NCI-H146 treated with DMSO at 0.1 percent for 48 hours (cell line): ENCODE measurements at regions not wholly inside any gene's neighbourhood (a gene's known extent, or its start where the extent isn't known, plus 50 kb on each side); places are given as distances from the start of the nearest gene placed in this dataset.
"Not testable (repeated sequence)": the region's sequence is repeated elsewhere in the genome, so short reads cannot be mapped to it uniquely, and the experiment has no call there.

Experiments used
- DNase-seq: peaks from one replicate; lab custom pipeline; 2025; ENCODE audit not compliant: unreplicated experiment; lab: John Stamatoyannopoulos, UW

DNA sequence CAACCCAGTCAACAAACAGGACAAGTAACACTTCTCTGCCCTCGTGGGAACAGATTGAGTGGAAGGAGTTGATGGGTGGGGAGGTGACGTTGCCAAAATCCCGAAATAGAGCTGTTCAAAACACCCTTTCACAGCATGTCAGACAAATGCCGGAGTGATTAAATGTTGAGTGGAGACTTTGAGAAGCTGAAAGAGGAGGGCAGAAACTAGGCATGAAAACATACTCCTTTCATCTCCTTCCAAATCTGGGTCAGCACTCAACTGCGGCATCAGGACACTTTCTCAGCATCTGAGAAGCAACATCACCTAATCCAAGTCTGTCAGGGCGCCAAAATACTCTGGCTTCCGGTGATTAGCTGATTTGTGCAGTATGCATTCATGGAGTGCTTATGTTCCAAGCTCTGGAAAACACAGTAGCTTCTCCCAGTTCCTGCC lies 51.5 kb upstream of the MRI1 start:
- DNase-seq = no peak

DNA sequence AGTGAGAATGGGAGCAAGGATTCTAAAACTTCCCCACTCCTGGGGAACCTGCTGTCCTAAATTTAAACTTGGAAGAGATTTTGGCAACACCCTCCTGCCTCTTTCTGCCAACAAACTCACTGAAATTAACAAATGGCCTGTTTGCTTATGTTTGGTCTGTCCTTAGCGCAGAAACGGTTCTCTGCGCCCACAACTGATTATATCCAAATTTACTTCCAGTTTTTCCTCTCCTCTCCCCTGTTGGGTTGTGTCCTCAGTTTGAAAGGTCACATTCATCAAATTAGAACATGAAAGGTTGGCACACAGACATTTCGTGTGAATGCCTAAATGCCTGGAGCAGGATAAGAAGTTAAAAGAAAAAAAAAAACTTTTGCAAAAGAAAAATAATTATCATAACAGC lies 56.4 kb upstream of the MRI1 start:
- DNase-seq = no peak

DNA sequence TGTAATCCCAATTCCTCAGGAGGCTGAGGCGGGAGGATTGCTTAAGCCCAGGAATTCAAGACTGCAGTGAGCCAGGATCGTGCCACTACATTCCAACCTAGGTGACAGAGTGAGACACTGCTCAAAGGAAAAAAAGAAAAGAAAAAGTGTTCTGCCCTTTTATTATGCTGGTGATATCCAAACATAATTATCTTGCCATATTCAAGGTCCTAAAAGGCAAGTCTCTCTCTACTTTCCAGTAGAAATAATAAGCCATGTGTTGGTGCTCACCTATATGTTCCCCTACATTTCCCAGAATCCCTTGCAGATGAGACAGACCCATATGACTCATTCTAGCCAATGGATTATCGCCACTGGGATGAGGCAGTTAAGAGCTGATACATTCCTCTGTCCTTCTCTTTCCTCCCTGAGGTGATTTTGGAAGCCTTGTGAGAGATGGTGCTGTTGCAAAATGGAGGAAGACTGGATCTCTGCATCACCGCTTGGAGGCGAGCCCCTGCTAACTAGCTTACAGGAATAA lies 58.3 kb upstream of the MRI1 start:
- DNase-seq = no peak

DNA sequence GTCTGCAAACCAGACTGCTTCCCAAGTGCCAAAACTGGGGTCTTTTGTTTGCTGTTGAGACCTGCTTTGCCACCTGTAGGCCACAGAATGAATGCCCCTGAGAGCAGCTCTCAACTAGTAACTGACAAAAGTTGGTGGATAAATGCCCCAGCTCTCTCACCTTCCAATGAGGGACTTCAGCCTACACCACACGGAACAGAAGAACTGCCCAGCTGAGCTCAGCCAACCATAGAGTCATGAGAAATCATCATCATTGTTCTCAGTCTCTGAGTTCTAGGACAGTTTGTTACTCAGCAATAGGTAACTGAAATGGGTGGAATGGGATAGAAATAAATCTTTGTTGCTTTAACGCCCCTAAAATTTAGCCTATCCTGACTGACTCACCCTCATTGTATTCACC lies 59.1 kb upstream of the MRI1 start:
- no peak for DNase-seq

DNA sequence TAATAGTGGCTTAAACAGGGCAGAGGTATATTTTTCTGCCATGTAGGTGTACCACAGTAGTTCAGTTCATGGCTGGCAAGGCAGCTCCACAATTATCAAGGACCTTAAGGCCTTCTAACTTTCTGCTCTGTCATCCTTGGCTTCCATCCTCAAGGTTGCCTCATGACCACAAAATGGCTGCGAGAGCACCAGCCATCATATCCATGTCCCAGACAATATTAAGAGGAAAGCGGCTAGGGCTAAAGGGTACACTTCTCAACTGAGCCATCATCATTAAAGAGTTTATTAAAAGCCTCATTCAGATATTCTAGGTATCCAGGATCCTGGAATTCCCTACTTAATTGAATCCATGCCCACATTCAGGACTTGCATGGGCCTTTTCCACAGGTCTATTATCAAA lies 62.7 kb upstream of the MRI1 start:
- no peak for DNase-seq

DNA sequence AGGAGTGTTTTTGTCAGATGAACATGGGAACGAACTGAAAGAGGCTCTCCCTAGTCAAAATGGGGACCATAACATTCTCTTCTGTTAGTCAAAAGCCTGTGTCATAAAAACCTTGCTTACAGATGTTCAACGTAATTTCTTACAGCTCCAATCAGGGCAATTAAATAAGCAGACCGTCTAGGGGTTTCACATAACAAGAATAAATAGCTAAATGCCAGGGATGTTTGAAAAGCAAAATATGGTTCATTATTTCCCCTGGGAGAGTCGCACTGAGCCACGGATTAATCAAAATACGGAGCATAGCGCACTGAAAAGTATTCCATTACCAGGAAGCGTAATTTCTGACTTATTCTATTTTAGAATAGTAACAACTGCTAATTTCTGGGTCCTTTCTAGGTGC lies 63.7 kb upstream of the MRI1 start:
- no peak for DNase-seq

DNA sequence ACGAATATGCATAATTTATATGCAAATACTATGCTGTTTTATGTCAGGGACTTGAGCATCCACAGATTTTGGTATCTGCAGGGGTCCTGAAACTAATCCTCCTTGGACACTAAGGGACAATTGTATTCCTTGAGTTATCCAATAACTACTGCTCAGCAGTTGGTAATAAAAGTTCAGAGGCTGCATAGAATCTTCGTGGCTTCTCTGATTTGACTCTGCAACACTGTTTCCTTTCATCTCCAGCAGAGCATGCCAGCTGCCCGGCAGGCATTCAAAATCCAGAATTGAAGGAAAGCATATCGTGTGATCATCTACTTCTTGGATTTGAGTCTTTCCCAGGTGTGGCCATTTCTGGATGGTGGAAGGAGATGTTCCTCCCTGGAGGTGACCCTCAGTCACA lies 64.5 kb upstream of the MRI1 start:
- DNase-seq = no peak

DNA sequence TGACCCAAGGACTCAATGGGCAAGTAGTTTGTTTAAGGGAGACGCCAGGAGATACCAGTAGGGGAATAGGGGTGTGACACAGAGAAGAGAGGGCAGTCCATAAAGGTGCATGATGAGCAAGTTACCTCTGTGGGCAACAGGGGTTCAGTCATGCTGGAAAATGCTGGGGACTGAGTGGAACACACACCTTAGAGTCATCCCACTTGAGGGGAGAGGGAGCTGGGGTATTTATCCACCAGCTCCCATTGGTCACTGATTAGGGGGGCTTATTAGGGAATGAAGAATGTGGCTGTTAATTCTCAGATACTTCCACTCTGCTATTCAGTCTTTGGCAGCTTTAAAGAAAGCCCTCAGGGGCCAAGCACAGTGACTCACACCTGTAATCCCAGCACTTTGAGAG lies 67.5 kb upstream of the MRI1 start:
- no peak for DNase-seq

DNA sequence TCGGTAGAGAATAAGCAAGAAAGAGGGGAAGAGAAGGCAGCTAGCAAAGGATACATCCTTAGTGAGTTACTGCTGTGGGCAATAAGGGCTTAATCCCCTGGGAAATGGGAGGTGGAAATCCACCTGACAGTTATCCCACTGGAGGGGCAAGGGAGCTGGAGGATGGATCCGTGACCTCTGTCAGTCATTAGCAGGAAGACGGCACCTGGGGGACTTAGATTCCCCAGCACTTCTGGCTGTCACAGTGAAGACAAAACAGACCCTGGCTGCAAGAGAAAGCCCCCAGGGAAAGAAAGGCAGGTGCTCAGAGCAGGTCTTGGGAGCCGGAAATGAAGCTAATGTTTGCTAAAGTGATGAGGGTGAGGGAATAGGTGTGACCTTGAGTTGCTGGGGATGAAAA lies 70.4 kb upstream of the MRI1 start:
- peak; percentile 84 for DNase-seq

DNA sequence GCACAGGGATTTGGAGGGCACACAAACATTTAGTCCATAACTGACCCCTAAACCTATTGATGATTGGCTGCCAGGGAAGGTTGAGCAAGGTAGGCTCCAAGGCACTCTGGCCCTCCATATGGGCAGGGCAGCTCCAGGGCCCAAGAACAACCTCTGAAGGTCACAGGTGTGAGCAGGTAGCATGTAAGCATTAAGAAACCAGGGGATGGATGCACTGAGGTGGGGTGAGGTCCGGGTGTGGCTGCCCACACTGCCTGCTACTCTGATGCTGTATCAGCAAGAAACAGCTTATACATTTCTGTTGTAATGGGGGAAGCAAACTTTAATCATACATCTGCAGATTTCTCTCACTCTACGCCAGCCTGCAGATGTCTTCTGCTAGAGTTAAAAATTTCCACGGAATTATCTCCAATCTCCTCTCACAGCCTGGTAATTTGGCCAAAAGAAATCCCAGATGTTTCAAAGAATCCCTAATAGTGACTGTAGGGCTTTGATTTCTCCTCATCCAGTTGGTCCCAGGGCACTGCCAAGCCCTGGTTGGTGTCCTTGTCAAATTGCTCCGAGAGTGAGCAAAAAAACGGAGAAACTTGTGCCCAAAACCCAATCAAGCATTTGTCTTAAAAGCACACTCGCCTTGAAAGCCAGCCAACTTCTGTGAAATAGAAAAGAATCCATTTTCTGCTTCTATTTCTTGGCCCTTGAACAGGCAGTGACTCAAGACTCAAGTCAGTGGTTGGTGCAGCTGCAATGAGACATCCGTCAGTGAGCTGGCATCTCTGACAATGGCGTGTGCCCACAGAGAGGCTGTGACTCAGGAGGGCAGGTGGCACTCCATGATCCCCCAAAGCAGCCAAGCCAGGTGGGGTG lies 72.5 kb upstream of the MRI1 start:
- no peak for DNase-seq

DNA sequence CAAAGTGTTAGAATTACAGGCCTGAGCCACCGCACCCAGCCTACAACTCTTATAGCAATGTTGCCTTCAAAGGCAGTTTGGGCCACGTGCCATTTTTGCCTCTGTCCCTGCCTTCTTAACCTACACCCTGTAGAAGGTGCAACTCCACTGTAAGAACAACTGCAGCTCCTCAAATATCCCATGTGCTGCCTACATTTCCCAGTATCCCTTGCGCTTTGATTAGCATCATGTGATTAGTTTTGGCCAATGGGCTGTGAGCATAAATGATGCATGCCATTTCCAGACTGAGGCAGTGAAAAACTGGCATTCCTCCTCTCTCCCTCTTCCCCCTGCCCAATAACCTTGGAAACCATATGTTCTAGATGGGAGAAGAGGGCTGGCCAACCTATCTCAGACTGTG lies 75.2 kb upstream of the MRI1 start:
- DNase-seq = no peak

DNA sequence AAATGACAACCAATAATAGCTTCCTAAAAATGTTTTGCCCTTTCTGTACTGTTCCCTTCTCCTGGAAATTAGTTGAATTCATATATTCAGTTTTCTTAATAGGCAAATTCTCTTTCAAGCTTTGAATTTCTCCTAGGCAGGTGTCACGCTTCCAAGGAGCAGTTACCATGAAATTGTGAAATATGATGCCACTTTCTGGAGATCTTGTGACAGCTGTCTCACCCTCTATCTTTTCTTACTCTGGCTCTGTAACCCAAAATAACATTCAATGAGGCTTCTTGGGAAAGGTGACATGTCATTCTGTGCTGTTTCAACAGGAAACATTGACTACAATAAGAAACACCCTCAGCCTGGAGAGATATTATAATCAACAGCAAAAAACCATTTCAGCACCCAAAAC lies 80.3 kb upstream of the MRI1 start:
- no peak for DNase-seq

DNA sequence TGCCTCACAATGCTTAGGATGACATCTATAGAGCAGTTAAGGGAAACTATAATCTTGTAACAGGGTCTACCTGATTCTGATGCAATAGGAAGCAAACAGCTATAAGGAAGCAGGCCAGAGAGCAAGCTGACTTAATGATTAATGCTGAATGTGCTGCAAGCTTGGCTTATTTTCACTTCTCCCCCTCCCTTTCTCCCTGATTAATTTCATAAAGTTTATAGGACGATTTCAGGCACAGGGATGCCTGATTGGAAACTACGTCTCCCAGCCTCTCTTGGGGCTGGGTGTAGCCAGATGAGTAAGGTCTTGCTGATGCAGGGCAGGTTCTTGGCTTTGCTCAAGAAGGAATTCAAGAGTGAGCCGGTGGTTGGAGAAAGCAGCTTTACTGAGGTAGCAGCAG lies 82.8 kb upstream of the MRI1 start:
- DNase-seq = no peak

DNA sequence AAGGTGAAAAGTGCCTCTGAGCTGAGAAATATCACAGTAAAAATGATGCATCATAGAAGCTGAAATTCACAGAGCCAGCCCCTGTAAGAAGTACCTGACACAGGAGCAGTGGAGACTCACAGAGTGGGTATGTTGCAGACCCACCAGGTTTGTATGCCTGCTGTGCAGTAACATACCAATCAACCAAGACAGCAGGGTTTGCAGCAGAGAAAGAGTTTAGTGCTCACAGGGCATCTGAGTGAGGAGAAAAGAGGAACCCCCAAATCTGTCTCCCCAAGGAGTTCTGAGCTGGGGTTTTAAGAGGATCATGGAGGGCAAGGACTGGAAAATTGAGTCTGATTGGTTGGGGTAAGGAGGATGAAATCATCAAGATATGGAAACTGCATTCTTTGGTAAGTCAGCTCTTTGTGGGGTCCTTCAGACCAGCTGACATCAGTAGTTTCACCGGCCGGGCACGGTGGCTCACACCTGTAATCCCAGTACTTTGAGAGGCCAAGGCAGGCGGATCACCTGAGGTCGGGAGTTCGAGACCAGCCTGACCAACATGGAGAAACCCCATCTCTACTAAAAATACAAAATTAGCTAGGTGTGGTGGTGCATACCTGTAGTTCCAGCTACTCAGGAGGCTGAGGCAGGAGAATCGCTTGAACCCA lies 83.5 kb upstream of the MRI1 start:
- DNase-seq = not testable (repeated sequence)

DNA sequence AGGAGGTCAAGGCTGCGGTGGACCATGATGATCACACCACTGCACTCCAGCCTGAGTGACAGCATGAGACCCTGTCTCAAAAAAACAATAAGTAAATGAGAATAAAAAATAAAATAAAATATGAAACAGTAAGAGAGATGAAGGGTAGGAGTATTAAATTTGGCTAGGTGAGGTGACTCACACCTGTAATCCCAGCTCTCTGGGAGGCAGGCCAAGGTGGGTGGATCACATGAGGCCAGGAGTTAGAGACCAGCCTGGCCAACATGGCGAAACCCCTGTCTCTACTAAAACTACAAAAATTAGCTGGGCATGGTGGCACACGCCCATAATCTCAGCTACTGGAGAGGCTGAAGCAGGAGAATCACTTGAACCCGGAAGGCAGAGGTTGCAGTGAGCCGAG lies 87.4 kb upstream of the MRI1 start:
- DNase-seq = not testable (repeated sequence)

DNA sequence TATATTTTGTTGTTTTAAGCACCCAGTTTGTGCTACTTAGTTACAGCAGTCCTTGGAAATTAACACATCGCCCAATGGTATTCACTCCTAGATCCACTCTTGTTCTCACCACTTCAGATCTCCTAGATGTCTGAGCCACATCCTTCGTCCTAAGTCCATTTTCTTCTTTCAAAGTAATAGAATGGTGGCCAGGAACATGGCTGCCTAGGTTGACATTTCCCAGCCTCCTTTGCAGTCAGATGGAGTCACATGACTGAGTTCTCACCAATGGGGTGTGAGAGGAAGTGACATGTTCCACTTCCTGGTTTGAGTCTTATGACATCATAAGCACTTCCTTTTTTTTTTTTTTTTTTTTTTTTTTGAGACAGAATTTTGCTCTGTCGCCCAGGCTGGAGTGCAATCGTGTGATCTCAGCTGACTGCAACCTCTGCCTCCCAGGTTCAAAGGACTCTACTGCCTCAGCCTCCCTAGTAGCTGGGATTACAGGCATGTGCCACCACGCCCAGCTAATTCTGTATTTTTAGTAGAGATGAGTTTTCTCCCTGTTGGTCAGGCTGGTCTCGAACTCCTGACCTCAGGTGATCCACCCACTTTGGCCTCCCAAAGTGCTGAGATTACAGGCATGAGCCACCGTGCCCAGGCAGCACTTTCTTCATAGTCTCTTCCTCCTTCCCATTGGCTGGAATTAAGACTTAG lies 91.7 kb upstream of the MRI1 start:
- not testable (repeated sequence) for DNase-seq

DNA sequence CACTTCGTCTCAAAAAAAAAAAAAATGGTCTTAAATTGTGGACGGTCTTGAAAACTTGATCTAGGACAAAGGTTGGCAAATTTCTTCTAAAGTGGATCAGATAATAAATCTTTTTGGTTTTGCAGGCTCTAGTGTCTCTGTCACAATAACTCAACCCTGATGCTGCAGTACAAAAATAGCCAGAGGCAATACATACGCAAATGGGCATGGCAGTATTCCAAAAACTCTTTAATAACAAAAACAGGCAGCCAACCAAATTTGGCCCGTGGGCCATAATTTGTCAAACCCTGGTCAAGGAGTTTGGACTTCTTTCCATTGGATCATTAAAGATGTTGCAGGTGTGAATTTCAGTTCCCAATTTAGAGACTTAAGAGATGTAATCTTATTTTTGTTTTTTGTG lies 93.5 kb upstream of the MRI1 start:
- DNase-seq = peak; percentile 16

DNA sequence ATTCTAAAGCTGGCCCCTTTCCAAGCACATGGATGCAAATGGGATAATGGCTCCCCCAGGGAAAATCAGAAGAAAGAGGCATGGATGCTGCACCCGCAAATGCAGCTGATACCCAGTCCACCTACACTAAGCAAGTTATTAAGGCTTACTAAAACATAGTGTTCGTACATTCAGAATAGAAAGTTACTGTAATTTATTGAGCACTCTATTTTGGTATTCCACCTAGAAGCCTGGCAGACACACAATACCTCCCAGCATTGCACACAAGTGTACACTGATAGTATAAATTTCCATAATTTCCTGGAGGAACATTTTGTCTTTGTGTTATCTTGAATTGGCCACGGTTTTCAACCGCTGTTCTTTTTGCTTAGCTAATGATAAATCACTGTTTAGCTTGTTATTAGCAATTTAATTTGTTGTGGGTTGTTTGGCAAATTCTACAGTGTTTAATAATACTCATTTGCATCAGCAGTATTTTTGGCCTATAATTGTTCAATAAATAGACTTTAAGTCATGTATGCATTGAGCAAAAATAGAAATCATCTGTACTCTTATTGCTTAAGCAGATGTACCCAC lies 94.5 kb upstream of the MRI1 start:
- DNase-seq = no peak

DNA sequence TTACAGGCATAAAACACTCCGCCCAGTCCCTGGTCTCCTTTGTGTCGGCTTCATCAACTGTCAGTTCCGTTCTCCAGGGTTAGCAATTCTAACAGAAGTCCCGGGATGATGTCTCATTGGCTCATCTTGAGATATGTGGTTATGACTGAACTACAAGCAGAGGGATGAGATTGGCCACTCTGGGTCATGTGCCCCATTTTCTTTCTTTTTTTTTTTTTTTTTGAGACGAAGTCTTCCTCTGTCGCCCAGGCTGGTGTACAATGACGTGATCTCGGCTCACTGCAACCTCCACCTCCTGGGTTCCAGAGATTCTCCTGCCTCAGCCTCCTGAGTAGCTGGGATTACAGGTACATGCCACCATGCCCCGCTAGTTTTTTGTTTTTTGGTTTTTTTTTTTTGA lies 95.4 kb upstream of the MRI1 start:
- no peak for DNase-seq

DNA sequence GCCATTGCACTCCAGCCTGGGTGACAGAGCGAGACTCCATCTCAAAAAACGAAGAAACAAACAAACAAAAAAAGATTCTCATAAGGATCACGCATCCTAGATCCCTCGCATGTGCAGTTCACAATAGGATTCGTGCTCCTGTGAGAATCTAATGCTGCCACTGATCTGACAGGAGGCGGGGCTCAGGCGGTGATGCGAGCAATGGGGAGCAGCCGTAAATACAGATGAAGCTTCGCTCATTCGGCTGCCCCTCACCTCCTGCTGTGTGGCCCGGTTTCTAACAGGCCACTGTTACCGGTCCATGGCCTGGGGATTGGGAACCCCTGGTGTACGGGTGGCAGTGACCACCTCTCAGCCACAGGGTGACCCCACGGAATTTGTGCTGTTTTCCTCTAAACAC lies 98.2 kb upstream of the MRI1 start:
- DNase-seq = no peak

DNA sequence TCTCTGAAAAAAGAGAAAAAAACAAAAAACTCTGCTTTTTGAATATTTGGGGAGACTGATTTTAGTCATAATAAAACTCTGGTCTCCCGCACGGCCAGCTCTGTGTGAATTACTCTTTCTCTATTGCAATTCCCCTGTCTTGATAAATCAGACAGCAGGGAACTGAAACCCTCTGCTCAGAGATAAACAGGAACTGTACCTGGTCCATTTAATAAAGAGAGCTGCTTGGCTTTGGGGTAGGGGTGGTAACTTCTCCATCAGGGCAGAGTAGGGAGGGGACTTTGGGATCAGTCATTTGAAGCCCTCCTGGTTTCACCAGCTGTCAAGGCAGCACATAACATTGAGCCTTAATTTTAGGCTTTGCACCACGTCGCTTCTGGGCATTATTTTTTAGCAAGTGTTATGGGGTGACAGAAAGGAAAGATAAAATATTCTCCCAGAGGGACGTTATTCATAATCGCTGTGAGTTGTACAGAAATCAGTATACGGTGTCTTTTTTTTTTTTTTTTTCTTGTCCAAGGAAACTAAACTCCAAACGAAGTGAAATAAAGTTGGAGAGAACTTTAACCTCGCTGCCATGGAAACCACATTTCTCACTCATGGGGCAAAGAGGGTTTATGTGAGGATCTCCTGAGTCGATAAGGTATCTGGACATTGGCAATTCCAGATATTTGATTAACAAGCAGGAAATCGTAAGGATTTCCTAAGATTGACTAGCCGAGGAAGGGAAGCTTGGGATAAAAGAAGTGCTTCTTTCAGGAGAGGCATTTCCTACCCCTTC lies 99.0 kb upstream of the MRI1 start:
- no peak for DNase-seq
